Activated CD4-positive, alpha-beta T cell treated with anti-CD3 and anti-CD28 coated beads for 36 hours (primary cell): ENCODE measurements at regions not wholly inside any gene's neighbourhood (a gene's known extent, or its start where the extent isn't known, plus 50 kb on each side); places are given as distances from the start of the nearest gene placed in this dataset.
"Not testable (repeated sequence)": the region's sequence is repeated elsewhere in the genome, so short reads cannot be mapped to it uniquely, and the experiment has no call there.

Experiments
- ATAC-seq: fragments of 200-7000 bp; cut with Tn5 transposase; one replicate; pipeline ENCODE4 v1.10.0; 2021; ENCODE audit warnings: mild to moderate bottlenecking, moderate library complexity
- CTCF ChIA-PET: fragments of 350-600 bp; sonication (Branson Sonifier 250); formaldehyde crosslinking; loops from one replicate; lab custom pipeline; 2021; ENCODE audit warnings: antibody characterized with exemption; lab: Charles Lee
- POLR2A ChIA-PET: fragments of 350-600 bp; sonication (Branson Sonifier 250); formaldehyde crosslinking; loops from one replicate; lab custom pipeline; 2021; ENCODE audit warnings: antibody characterized with exemption, inconsistent platforms; lab: Charles Lee
- DNase-seq: peaks from one replicate; pipeline ENCODE4 v3.0.0-alpha.2; 2020
- H3K27ac Mint-ChIP-seq: one replicate; pipeline ENCODE4 v1.8.0; 2021; ENCODE audit warnings: mixed read lengths
- H3K27me3 Mint-ChIP-seq: one replicate; pipeline ENCODE4 v1.8.0; 2021; ENCODE audit warnings: mixed read lengths
- H3K36me3 Mint-ChIP-seq: one replicate; pipeline ENCODE4 v1.8.0; 2021; ENCODE audit warnings: low read depth, mixed read lengths
- H3K4me1 Mint-ChIP-seq: one replicate; pipeline ENCODE4 v1.8.0; 2021; ENCODE audit warnings: mixed read lengths
- H3K4me3 Mint-ChIP-seq: one replicate; pipeline ENCODE4 v1.8.0; 2021; ENCODE audit warnings: mild to moderate bottlenecking, moderate library complexity, mixed read lengths
- H3K9me3 Mint-ChIP-seq: one replicate; pipeline ENCODE4 v1.8.0; 2021; ENCODE audit warnings: low read depth, mixed read lengths
- intact Hi-C, 2 experiments: fragments of 100-400 bp; cut with DNase I in 1 of 2; cut with micrococcal nuclease in 1 of 2; formaldehyde crosslinking; loops; one replicate each; pipeline versions ENCODE4 v1.14.2 to v1.15.1; 2022 to 2024; cut with DNase I, micrococcal nuclease

DNA sequence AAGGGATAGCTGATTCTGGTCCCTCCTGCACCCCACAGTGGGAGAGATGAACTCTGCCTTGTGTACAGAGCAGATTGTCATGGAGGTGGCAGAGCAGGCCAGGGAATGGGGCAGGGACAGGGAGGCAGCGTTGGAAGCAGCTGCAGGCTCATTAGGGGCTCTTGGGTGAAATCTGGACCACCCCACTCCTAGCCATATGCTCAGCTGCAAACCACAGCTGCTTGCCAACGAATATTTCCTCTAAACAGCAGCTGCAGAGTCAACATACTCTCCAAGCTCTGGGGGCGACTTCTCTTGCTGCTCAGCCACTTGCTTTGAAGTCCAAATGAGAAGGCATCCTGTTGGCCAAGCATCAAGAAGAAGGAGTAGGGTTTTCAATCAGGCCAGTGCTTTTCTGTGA lies 302.3 kb upstream of the AUTS2 start:
- CTCF ChIA-PET, result no interaction called here

DNA sequence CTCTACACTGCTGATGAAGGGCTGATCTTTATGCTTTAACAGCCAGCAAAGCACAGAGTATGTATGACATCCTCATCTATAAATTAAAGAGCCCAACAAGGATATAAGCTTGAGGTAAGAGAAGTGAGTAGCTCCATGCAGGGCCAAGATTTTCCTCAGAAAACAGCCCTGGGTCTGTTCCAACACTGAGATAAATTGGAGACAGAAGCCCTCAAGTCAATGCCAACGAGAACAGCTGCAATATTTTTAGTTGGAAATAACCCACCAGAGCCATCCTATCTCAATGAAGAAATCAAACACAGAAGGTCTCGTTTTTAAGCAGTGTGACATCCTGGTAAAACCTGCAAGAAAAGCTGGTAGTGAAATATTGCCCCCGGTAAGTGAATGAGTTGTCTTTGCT lies 297.0 kb upstream of the AUTS2 start:
- Mint-ChIP-seq H3K4me1 (no peaks in the 10 kb centered on the region), H3K9me3 (peaks cover 1% of the 10 kb centered on the region)
- CTCF ChIA-PET, result no interaction called here

More for the DNA sequence above, 302.3 kb upstream of the AUTS2 start:
- H3K4me3 Mint-ChIP-seq, result no peak overlapping the region
- no peaks in the 10 kb centered on the region for H3K4me1 Mint-ChIP-seq
- peaks cover 2% of the 10 kb centered on the region for H3K27me3 Mint-ChIP-seq
- no peak for ATAC-seq
- no peak for DNase-seq
- no peak overlapping the region for H3K27ac Mint-ChIP-seq
- no peaks in the 10 kb centered on the region for H3K36me3 Mint-ChIP-seq
- peaks cover 1% of the 10 kb centered on the region for H3K9me3 Mint-ChIP-seq
- POLR2A ChIA-PET, result no interaction called here
- intact Hi-C loops, result no loop called here

DNA sequence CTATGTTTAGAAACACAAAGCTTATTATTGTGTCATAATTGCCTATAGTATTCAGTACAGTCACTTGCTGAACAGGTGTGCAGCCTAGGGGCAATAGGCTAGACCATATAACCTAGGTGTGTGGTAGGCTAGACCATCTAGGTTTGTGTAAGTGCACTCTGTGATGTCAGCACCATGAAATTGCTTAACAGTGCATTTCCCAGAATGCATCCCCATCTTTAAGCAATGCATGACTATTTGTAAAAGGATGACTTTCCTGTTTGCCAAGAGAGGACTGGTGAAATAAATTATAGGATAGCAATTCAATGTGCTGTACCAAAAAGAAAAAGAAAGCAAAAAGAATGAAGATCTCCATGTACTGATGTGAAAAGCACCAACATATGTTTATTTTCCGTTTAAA lies 288.7 kb upstream of the AUTS2 start:
- ATAC-seq (no peak), DNase-seq (no peak)
- Mint-ChIP-seq H3K27me3 (no peaks in the 10 kb centered on the region), H3K9me3 (no peaks in the 10 kb centered on the region), H3K27ac (no peak overlapping the region), H3K4me3 (no peak overlapping the region), H3K36me3 (no peaks in the 10 kb centered on the region), H3K4me1 (no peaks in the 10 kb centered on the region)
- ChIA-PET CTCF (no interaction called here), POLR2A (no interaction called here)
- intact Hi-C loops, result no loop called here

More for the DNA sequence above, 297.0 kb upstream of the AUTS2 start:
- intact Hi-C loops, result no loop called here
- DNase-seq (no peak), ATAC-seq (no peak)
- no peak overlapping the region for H3K4me3 Mint-ChIP-seq
- POLR2A ChIA-PET, result no interaction called here
- peaks cover 2% of the 10 kb centered on the region for H3K27me3 Mint-ChIP-seq
- H3K27ac Mint-ChIP-seq, result no peak overlapping the region
- H3K36me3 Mint-ChIP-seq, result no peaks in the 10 kb centered on the region

- intact Hi-C loops, result no loop called here
Measured at GRCh38 chr7:69311489-69311888, 286.8 kb upstream of the AUTS2 start.

DNA sequence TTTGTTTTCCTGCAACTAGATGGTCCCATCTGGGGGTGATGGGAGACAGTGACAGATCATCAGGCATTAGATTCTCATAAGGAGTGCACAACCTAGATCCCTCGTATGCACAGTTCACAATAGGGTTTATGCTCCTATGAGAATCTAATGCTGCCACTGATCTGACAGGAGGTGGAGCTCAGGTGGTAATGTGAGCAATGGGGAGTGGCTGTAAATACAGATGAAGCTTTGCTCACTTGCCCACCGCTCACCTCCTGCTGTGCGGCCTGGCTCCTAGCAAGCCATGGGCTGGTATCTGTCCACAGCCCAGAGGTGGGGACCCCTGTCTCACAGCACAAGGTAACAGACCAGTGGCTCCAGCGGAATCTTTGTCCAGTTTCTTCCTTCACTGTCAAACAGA lies 284.4 kb upstream of the AUTS2 start:
- DNase-seq, CTCF ChIA-PET, ATAC-seq, H3K36me3 Mint-ChIP-seq, POLR2A ChIA-PET, H3K4me1 Mint-ChIP-seq, H3K4me3 Mint-ChIP-seq, intact Hi-C loops, H3K27me3 Mint-ChIP-seq, H3K27ac Mint-ChIP-seq, H3K9me3 Mint-ChIP-seq: not testable (repeated sequence)

More at GRCh38 chr7:69311489-69311888, 286.8 kb upstream of the AUTS2 start:
- ATAC-seq (no peak), DNase-seq (no peak)
- ChIA-PET CTCF (no interaction called here), POLR2A (no interaction called here)
- H3K27ac Mint-ChIP-seq, result no peak overlapping the region
- H3K27me3 Mint-ChIP-seq, result no peaks in the 10 kb centered on the region
- H3K4me1 Mint-ChIP-seq, result no peaks in the 10 kb centered on the region
- H3K36me3 Mint-ChIP-seq, result no peaks in the 10 kb centered on the region
- H3K4me3 Mint-ChIP-seq, result no peak overlapping the region
- no peaks in the 10 kb centered on the region for H3K9me3 Mint-ChIP-seq

DNA sequence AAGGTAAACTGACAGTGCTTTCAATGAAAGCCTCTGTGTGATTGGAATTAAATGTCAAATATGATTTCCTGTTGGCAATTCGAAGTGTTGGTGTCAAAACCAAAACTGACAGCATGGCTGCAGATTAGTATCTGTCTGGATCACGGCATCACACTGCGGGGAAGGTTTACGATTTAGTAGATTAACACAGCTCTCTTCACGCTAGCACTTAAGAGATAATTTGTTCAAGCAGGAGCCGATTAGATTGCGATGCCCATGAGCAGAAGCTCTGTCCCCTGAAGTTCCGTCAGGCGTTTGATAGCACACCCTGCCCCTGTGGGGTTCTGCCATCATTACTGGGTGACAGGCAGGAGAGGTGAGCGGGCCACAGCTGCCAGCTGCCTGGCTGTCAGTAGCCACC lies 279.5 kb upstream of the AUTS2 start:
- Mint-ChIP-seq H3K27ac (no peak overlapping the region), H3K36me3 (no peaks in the 10 kb centered on the region), H3K4me1 (peaks cover 7% of the 10 kb centered on the region), H3K4me3 (no peak overlapping the region), H3K9me3 (peaks cover 5% of the 10 kb centered on the region), H3K27me3 (no peaks in the 10 kb centered on the region)
- intact Hi-C loops, result no loop called here
- ATAC-seq (no peak), DNase-seq (no peak)
- ChIA-PET CTCF (no interaction called here), POLR2A (no interaction called here)

DNA sequence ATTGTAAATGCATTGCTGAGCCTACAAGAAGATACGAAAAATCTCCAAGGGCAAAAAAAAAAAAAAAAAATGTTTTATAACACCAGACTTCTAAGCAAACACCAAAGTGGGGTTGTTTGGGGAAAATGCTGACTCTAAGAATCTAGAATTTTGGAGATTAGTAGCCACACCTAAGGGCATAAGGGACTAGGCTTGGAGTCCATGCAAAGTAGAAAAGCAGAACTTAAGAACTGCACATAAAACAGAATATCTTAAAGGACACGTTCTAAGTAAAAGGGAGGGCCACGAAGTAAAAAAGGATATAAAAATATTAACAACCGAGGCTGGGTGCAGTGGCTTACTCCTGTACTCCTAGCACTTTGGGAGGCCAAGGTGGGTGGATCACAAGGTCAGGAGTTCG lies 269.8 kb upstream of the AUTS2 start:
- ATAC-seq, result no peak
- ChIA-PET POLR2A (no interaction called here), CTCF (no interaction called here)
- DNase-seq, result no peak
- no peaks in the 10 kb centered on the region for H3K27me3 Mint-ChIP-seq
- no peak overlapping the region for H3K27ac Mint-ChIP-seq
- no peaks in the 10 kb centered on the region for H3K4me1 Mint-ChIP-seq
- intact Hi-C loops, result no loop called here
- no peak overlapping the region for H3K4me3 Mint-ChIP-seq
- H3K36me3 Mint-ChIP-seq, result no peaks in the 10 kb centered on the region
- H3K9me3 Mint-ChIP-seq, result no peaks in the 10 kb centered on the region

DNA sequence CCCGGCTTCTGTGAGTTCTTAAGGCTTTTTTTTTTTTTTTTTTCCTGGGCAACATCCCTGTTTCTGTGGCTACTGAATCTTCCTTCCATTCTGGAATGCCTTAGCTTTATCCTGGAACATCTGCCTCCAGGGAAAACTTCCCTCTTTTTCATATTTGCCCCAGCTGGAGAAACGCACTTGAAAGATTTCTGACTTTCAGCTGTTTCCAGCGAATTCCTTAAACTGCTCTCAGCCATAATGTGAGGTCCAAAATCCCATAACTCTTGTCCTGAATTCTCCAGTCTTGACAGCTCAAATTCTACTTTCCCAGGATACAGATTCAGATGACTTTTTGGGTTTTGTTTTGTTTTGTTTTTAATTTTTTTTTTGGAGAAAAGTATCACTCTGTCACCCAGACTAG lies 263.6 kb upstream of the AUTS2 start:
- CTCF ChIA-PET, result interaction anchor here (0.6 kb wide), 1 partner anchor 28 kb away, joined by 3 read pairs; no protein-coding TSS in a partner anchor
- no peak overlapping the region for H3K4me3 Mint-ChIP-seq

DNA sequence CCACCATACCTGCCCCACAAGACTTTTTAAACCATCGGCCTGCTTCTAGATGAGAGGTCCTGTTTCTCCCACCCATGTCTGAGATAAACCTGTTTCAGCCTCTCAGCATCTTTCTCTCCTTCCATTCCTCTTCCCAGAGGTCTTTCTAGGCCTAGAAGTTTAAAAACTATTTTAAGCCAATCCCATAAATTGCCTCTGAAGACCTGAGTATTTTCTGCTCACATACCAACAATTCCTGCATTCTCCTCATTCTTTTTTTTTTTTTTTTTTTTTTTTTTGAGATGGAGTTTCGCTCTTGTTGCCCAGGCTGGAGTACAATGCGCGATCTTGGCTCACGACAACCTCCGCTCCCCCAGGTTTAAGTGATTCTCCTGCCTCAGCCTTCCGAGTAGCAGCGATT lies 262.9 kb upstream of the AUTS2 start:
- no peak for ATAC-seq

More for the DNA sequence above, 263.6 kb upstream of the AUTS2 start:
- no peak for DNase-seq
- H3K4me1 Mint-ChIP-seq, result no peaks in the 10 kb centered on the region
- peaks cover 2% of the 10 kb centered on the region for H3K27me3 Mint-ChIP-seq
- intact Hi-C loops, result no loop called here
- POLR2A ChIA-PET, result no interaction called here
- H3K36me3 Mint-ChIP-seq, result no peaks in the 10 kb centered on the region
- H3K9me3 Mint-ChIP-seq, result no peaks in the 10 kb centered on the region
- no peak overlapping the region for H3K27ac Mint-ChIP-seq
- ATAC-seq, result no peak

DNA sequence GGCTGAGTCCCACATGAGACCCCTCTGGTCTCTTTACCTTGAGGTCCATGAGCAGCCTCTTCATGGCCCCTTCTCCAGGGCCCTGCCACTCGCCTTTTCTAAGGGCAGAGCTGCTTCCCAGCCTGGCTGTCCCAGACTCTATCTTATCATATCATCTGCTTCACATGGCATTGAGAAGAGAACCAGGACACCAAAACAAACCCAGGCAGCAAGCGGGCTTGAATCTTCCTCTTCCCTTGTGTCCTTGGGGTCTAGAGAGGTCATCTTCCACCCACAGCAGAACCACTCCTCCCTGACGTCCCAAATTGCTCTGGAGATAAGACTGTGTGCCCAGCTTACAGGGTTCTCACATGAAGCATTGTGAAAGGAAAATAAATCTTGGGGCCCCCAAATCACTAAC lies 261.3 kb upstream of the AUTS2 start:
- intact Hi-C loops, result no loop called here
- no peak for DNase-seq
- H3K4me1 Mint-ChIP-seq, result no peaks in the 10 kb centered on the region
- H3K27ac Mint-ChIP-seq, result no peak overlapping the region
- no peak for ATAC-seq
- no peak overlapping the region for H3K4me3 Mint-ChIP-seq
- peaks cover 2% of the 10 kb centered on the region for H3K27me3 Mint-ChIP-seq
- peaks cover 5% of the 10 kb centered on the region for H3K9me3 Mint-ChIP-seq
- CTCF ChIA-PET, result no interaction called here
- POLR2A ChIA-PET, result no interaction called here
- no peaks in the 10 kb centered on the region for H3K36me3 Mint-ChIP-seq

More for the DNA sequence above, 262.9 kb upstream of the AUTS2 start:
- no peak for DNase-seq
- Mint-ChIP-seq H3K9me3 (no peaks in the 10 kb centered on the region), H3K27me3 (peaks cover 2% of the 10 kb centered on the region), H3K27ac (no peak overlapping the region), H3K4me3 (no peak overlapping the region), H3K36me3 (no peaks in the 10 kb centered on the region), H3K4me1 (no peaks in the 10 kb centered on the region)
- POLR2A ChIA-PET, result no interaction called here
- CTCF ChIA-PET, result no interaction called here
- intact Hi-C loops, result no loop called here

DNA sequence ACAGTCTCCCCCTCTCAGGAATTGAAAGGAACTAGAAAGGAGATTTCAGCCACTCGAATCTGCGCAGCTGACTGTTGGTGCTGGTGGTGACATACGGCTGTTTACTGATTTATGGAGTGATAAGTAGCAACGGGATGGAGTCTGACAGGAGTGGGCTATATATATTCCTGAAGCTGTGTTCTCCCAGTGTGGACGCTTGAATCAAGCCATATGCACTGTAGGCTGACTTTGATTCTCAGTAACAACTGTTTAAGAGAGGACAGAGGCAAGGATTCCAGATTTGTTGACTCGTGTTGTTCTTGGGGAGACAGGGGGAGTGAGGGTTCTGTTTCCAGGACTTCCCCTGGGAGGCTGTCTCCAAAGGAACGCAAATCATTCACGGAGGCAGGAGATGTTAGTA lies 260.1 kb upstream of the AUTS2 start:
- H3K27me3 Mint-ChIP-seq, result peaks cover 2% of the 10 kb centered on the region
- no peak for ATAC-seq
- no peak overlapping the region for H3K4me3 Mint-ChIP-seq
- peaks cover 5% of the 10 kb centered on the region for H3K9me3 Mint-ChIP-seq
- no peak overlapping the region for H3K27ac Mint-ChIP-seq
- CTCF ChIA-PET, result no interaction called here
- POLR2A ChIA-PET, result no interaction called here
- no peaks in the 10 kb centered on the region for H3K36me3 Mint-ChIP-seq
- H3K4me1 Mint-ChIP-seq, result no peaks in the 10 kb centered on the region
- intact Hi-C loops, result no loop called here
- no peak for DNase-seq

DNA sequence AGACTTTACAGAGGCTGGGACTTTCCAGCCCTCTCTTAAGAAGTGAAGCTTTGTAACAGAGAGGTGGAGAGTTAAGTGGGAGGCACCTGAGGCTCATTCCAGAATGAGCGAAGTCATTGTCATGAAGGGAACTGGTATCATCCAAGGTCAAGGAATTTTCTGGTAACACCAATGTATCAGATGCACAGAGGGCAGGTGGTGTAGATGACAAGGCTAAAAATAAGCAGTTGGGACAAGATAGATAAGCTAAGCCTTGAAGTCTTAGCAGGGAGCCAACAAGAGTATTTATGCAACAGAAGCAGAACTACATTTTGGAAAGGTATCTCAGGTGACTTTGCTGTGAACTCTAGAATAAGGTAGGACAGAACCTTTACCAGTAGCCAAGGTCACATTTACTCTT lies 257.0 kb upstream of the AUTS2 start:
- DNase-seq (no peak), ATAC-seq (no peak)
- H3K4me1 Mint-ChIP-seq, result no peaks in the 10 kb centered on the region
- H3K36me3 Mint-ChIP-seq, result no peaks in the 10 kb centered on the region
- H3K27me3 Mint-ChIP-seq, result peaks cover 2% of the 10 kb centered on the region
- no peak overlapping the region for H3K4me3 Mint-ChIP-seq
- ChIA-PET POLR2A (no interaction called here), CTCF (interaction anchor here (0.6 kb wide), 1 partner anchor 11 kb away, joined by 3 read pairs; no protein-coding TSS in a partner anchor)
- peaks cover 7% of the 10 kb centered on the region for H3K9me3 Mint-ChIP-seq
- intact Hi-C loops, result no loop called here
- no peak overlapping the region for H3K27ac Mint-ChIP-seq
